ENCODE measurements at regions not wholly inside any gene's neighbourhood (a gene's known extent, or its start where the extent isn't known, plus 50 kb on each side); places are given as distances from the start of the nearest gene placed in this dataset.
"Not testable (repeated sequence)": the region's sequence is repeated elsewhere in the genome, so short reads cannot be mapped to it uniquely, and the experiment has no call there.

DNA sequence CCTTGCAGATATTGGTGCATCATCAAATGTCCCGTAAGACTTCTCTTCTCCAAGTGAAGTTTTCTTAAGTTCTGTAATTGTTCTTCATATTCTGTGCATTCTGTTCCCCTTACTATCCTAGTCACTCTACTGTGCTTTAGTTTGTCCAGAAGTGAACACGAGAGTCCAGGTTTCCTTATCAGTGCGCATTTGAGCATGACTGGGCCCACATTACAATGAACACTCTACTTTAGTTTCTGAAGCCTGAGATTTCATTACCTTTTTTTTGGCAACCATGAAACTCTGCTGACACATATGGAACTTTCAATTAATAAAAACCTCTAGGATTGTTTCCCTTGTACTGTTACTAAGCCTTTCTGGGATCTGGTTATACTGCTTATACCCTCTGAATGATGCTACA lies 270.0 kb downstream of the KCNRG start:
- WGBS, 4 donors: 94 to 96% (median 95%) methylated on average over 3 of the region's 3 CpGs
- no peaks in the 10 kb centered on the region for H3K36me3 ChIP-seq
- ATAC-seq (no peak), DNase-seq (no peak)
- H3K4me1 ChIP-seq: peaks cover 0 to 19% (median 0%) of the 10 kb centered on the region in 12 donors
- TF ChIP-seq, protein P1, sequence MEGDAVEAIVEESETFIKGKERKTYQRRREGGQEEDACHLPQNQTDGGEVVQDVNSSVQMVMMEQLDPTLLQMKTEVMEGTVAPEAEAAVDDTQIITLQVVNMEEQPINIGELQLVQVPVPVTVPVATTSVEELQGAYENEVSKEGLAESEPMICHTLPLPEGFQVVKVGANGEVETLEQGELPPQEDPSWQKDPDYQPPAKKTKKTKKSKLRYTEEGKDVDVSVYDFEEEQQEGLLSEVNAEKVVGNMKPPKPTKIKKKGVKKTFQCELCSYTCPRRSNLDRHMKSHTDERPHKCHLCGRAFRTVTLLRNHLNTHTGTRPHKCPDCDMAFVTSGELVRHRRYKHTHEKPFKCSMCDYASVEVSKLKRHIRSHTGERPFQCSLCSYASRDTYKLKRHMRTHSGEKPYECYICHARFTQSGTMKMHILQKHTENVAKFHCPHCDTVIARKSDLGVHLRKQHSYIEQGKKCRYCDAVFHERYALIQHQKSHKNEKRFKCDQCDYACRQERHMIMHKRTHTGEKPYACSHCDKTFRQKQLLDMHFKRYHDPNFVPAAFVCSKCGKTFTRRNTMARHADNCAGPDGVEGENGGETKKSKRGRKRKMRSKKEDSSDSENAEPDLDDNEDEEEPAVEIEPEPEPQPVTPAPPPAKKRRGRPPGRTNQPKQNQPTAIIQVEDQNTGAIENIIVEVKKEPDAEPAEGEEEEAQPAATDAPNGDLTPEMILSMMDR (IDR thresholded peaks at IDR 0.05): no peak
- no peak for TF ChIP-seq POLR2A (IDR thresholded peaks at IDR 0.05)
- H3K9me3 ChIP-seq: peaks cover 0 to 12% (median 3%) of the 10 kb centered on the region in 12 donors
- H3K4me3 ChIP-seq: no peak overlapping the region
- no peak overlapping the region for H3K27ac ChIP-seq
- intact Hi-C loops (cut with DNase I): no loop called here
- no peaks in the 10 kb centered on the region for H3K27me3 ChIP-seq

DNA sequence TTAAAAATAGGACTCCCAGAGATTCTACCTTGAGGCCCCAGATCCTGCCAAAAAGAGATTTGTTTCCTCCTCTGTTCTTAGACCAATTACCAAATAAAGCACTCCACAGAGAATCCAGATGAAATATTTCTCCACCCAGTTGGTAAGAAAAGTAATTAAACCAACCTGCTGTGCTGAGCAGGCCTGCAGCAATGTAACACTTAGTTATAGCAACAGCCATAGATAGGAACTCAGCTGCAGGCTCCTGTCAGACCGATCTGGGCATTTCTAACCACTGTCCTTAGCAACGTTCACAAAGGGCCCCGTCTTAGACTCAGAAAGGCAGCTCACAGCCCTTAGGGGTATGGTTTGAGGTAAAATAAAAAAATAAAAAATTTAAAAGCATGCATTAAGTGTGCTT lies 271.1 kb downstream of the KCNRG start:
- WGBS, 4 donors: 51 to 65% (median 61%) methylated on average over 3 of the region's 3 CpGs
- intact Hi-C loops (cut with DNase I): no loop called here
- Histone ChIP-seq H3K4me3 (no peak overlapping the region), H3K4me1 (peaks cover 0 to 30% (median 0%) of the 10 kb centered on the region in 12 donors), H3K36me3 (no peaks in the 10 kb centered on the region), H3K9me3 (peaks cover 0 to 12% (median 3%) of the 10 kb centered on the region in 12 donors), H3K27ac (no peak overlapping the region), H3K27me3 (no peaks in the 10 kb centered on the region)
- no peak for TF ChIP-seq POLR2A (IDR thresholded peaks at IDR 0.05)
- TF ChIP-seq, protein P1 (IDR thresholded peaks at IDR 0.05): no peak
- DNase-seq: no peak
- no peak for ATAC-seq

DNA sequence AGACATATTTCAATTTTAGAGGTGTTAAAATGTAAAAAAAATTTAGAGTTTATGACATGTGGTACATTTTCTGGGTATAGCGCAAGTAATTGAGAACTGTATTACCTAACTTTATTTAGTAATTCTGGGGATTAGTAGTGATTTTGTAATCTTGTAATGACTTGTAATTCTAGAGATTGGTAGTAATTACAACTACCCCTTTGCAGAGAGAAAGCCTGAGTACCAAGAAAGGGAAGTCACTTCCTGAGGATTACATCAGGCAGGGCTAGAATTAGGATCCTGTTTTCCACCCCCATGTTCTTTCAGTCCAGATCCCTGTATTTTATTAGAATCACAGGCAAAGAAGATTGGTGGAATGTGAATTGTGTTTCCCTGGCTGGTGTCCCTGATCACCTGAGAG lies 274.9 kb downstream of the KCNRG start:
- Histone ChIP-seq H3K4me3 (no peak overlapping the region), H3K9me3 (peaks cover 0 to 11% (median 0%) of the 10 kb centered on the region in 12 donors), H3K36me3 (no peaks in the 10 kb centered on the region), H3K4me1 (peaks cover 0 to 29% (median 0%) of the 10 kb centered on the region in 12 donors), H3K27ac (no peak overlapping the region), H3K27me3 (no peaks in the 10 kb centered on the region)
- ATAC-seq: peak in 1 of 4 donors; percentile 38
- TF ChIP-seq POLR2A (IDR thresholded peaks at IDR 0.05): no peak
- WGBS, 4 donors: 50 to 96% (median 90%) methylated on average over 1 of the region's 1 CpG
- intact Hi-C loops (cut with DNase I): no loop called here
- DNase-seq: no peak

DNA sequence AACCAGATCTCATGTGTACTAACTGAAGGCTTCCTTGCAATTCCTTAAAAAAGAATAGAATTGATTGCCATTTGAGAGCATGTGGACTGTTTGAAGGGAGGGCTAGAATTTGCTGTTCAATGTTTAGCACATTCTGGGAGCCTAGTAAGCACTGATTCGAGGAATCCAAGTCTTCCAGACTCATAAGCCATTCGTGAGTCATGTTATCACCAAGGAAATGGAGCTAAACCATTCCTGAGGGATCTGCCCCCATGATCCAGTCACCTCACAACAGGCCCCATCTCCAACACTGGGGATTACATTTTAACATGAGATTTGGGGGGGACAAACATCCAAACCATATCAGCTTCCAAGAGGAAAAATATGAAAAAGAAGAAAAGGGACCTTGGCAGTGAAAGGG lies 276.4 kb downstream of the KCNRG start:
- Histone ChIP-seq H3K4me1 (peaks cover 0 to 29% (median 0%) of the 10 kb centered on the region in 12 donors), H3K4me3 (no peak overlapping the region), H3K36me3 (no peaks in the 10 kb centered on the region), H3K9me3 (peaks cover 0 to 15% (median 0%) of the 10 kb centered on the region in 12 donors), H3K27me3 (no peaks in the 10 kb centered on the region), H3K27ac (peak overlapping the region in 1 of 12 donors; percentile 53)
- TF ChIP-seq, protein P1 (IDR thresholded peaks at IDR 0.05): no peak
- TF ChIP-seq POLR2A (IDR thresholded peaks at IDR 0.05): no peak
- ATAC-seq: no peak
- WGBS, 4 donors: 60 to 85% (median 71%) methylated on average over 2 of the region's 2 CpGs
- no peak for DNase-seq
- intact Hi-C loops (cut with DNase I): no loop called here

DNA sequence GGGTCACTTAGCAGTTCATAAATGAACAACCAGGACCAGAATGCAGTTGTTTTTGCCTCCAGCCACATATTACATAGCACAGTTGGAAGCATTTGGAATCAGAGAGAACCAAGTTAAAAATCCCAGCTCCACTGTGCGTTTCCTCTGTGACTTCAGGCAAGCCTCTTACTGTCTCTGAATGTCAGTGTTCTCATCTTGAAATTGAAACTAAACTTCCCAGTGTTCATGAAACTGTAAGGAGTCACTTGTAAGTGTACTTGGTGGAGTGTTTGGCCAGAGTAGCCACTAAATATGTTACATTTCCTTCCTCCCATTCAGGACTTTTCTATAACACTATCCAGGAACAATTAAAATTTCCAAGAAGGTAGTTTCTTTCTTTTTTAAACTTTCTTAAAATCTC lies 276.8 kb downstream of the KCNRG start:
- intact Hi-C loops (cut with DNase I): no loop called here

DNA sequence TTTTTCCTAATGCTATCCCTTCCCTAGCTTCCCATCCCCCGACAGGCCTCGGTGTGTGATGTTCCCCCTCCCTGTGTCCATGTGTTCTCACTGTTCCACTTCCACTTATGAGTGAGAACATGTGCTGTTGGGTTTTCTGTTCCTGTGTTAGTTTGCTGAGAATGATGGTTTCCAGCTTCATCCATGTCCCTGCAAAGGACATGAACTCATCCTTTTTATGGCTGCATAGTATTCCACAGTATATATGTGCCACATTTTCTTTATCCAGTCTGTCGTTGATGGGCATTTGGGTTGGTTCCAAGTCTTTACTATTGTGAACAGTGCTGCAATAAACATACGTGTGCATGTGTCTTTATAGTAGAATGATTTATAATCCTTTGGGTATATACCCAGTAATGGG lies 279.2 kb downstream of the KCNRG start:
- DNase-seq; ATAC-seq; intact Hi-C loops (cut with DNase I); H3K27me3 ChIP-seq; H3K4me3 ChIP-seq; H3K27ac ChIP-seq; H3K36me3 ChIP-seq: not testable (repeated sequence)
- H3K4me1 ChIP-seq: peaks cover 0 to 28% (median 0%) of the 10 kb centered on the region in 12 donors
- WGBS, 4 donors: 93 to 96% (median 94%) methylated on average over 4 of the region's 4 CpGs
- H3K9me3 ChIP-seq: peaks cover 0 to 15% (median 0%) of the 10 kb centered on the region in 12 donors

More for the DNA sequence above, 276.8 kb downstream of the KCNRG start:
- Histone ChIP-seq H3K27ac (peak overlapping the region in 1 of 12 donors; percentile 53), H3K36me3 (no peaks in the 10 kb centered on the region), H3K4me1 (peaks cover 0 to 29% (median 0%) of the 10 kb centered on the region in 12 donors), H3K27me3 (no peaks in the 10 kb centered on the region), H3K4me3 (no peak overlapping the region), H3K9me3 (peaks cover 0 to 15% (median 0%) of the 10 kb centered on the region in 12 donors)
- TF ChIP-seq, protein P1 (IDR thresholded peaks at IDR 0.05): no peak
- no peak for TF ChIP-seq POLR2A (IDR thresholded peaks at IDR 0.05)
- 60 to 82% (median 71%) methylated on average over 1 of the region's 1 CpG for WGBS, 4 donors
- ATAC-seq (no peak), DNase-seq (no peak)

Data from heart left ventricle (tissue), 16 donors.